ENCODE measurements at regions not wholly inside any gene's neighbourhood (a gene's known extent, or its start where the extent isn't known, plus 50 kb on each side); places are given as distances from the start of the nearest gene placed in this dataset.
"Not testable (repeated sequence)": the region's sequence is repeated elsewhere in the genome, so short reads cannot be mapped to it uniquely, and the experiment has no call there.

DNA sequence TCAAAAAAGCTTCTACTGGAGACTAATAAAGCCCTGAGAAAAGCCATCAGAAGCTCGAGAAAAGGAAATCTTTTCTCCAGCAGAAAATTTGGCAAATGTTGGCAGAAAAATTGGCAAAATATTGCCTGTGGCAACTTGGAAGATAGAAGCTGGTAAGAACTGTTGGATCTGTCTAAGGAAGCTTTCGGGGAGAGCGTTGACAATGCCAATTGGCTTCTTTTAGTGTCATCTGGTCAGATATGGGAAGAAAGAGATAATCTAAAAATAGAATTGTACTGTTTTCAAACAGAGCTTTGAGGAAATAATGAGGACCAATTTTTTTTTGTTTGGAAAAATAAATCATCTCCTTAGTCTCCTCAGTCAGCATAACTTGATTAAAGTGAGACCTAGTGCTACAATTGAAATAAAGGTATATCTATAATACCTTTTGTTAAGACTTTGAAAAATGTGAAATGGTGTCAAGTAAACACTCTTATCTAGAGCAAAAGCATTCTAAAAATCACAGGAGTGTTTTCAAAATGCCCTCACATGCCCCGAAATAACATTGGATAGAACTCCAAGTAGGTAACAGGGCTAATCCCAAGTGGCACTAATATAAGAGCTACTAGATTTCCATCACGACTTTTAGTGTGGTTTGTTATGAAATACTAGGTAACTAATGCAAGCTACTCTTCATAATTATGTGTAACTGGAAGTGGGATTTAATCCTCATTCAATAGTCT, 882.2 kb upstream of the B3GALT2 start:
- DNase-seq (ENCODE audit: low spot score), result no peak

DNA sequence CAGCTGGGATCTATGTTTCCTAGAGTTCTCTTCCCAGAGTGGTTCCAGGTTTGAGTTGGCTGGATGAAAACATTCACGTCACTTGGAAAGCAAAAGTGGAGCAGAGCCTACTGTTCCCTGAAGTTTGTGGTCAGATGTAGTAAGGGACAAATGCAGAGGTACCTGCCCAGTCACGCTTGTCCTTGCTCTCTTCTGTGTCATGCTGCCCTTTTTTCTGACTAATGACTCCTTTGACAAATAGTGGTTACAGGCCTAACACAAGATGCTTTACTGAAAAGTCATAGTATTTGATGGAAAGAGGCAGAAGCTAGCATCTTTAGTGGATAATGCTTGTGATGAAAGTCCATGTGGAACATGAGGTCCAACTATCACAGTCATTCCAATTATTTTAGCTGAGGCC, 881.4 kb upstream of the B3GALT2 start:
- DNase-seq (ENCODE audit: low spot score), result no peak

DNA sequence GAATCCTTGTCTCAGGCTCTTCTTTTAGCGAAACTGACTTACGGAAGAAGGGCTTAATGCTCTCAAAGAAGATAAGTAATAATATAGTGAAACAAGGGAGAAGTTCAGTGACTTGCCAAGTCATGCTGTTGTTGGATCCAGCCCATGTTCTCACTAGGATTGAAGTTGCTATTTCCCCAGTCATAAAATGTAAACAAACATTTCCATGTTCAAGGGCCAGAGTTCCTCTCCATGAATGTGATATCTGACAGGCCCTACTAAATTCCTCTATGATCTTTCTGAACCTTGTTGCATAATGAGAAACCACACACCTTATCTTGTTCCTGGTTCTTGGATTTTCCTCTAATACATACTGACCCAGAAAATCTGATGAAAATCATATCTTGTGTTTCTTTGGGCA, 876.5 kb upstream of the B3GALT2 start:
- no peak for DNase-seq (ENCODE audit: low spot score)

DNA sequence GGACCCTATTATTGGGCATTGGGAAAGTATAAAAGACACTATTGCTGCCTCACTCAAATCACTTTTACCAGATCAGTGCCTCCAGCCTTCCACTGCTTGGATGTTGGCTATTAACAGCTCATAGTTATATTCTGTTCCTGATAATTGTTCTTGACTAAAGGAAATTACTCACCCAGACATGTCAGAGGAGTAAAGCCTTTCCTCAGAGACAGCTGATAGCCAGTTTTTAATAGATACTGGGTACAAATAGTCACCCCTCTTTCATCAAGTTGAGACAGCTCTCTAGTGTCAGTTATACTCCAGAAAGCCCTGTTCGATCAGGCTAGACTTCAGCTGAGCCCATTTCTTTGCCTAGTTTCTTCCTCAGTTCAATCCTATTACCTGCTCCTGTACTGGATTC, 876.1 kb upstream of the B3GALT2 start:
- no peak for DNase-seq (ENCODE audit: low spot score)

DNA sequence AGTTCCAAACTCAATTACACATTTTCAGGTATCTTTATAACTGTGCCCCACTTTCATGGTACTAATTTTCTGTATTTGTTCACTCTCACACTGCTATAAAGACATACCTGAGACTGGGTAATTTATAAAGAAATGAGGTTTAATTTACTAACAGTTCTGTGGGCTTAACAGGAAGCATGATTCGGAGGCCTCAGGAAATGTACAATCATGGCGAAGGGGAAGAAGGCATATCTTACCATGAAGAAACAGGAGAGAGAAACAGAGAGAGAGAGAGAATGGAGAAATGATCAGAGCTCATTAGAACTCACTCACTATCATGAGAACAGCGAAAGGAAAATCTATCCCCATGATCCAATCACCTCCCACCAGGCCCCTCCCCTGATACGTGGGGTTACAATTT, 874.1 kb upstream of the B3GALT2 start:
- no peak for DNase-seq (ENCODE audit: low spot score)

DNA sequence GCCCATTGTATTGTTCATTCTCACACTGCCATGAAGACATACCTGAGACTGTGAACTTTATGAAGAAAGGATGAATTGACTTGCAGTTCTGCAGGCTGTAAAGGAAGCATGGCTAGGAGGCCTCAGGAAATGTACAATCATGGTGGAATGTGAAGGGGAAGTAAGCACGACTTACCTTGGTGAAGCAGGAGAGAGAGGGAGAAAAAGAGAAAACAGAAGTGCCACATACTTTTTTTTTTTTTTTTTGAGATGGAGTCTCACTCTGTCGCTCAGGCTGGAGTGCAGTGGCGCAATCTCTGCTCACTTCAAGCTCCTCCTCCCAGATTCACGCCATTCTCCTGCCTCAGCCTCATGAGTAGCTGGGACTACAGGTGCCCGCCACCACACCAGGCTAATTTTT, 871.9 kb upstream of the B3GALT2 start:
- DNase-seq (ENCODE audit: low spot score), result not testable (repeated sequence)

DNA sequence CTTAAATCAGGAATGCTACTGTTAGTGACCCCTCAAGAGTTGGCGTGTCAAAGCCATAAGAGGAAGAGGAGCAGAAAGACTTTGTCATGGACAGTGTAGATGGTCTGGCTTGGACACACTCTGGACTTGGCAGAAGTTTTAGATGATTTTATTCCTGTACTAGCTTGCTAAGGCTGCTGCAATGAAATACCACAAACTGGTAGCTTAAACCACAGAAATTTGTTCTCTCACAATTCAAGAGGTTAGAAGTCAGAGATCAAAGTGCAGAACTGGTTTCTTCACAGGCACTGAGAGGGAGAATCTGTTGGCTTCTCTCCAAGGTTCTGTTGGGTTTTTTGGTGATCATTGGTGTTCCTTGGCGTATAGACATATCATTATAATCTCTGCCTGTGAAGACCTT, 869.8 kb upstream of the B3GALT2 start:
- DNase-seq (ENCODE audit: low spot score), result no peak

DNA sequence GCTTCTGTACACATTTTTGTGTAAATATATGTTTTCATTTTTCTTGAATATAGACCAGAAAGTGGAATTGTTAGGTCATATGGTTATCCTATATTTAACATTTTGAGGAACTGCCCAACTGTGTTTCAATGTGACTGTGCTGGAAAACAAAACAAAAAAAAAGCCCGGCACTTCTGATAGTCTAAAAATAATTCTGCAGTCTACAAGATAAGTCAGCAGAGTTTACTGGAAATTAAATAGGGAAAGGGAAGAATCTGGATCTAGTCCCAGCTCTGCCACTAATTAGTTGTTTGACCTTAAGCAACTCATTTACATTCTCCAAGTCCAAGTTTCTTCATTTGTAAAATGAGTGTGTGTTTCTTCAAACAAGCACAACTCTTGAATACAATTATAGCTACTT, 869.1 kb upstream of the B3GALT2 start:
- no peak for DNase-seq (ENCODE audit: low spot score)

DNA sequence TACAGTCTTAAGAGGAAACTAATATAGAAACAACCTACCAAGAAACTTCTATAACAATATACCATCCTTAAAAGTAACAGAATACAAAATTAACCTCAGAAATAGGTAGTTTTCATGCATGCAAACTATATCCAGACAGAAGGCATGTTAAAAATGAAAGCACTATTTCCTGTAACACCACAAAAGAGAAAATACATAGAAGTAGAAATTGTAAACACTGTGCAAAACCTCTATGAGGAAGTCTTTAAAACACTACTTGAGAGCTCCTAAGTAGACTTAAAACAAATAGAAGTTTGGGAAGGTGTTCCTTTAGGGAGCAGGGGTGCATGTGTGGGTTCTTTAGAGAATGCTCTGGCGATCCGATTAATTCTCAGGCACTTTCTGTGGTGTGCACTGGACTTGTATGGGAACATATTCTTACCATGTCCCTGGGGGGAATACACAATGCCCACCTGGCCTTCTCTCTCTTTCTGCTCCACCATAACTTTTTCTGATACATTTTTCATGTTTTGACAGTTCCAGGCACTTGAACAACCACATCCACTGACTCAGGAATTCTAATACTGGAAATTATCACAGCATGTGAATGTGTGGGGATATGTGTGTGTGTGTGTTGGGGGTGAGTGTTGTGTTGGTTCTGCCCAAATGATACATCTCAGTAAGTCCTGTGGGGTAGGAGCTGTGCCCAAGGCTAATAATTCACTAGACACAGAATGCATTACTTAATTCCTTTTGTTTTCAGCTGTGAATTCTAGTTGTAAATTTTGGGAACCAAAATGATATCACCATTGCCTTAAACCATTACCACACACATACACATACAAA, 866.3 kb upstream of the B3GALT2 start:
- no peak for DNase-seq (ENCODE audit: low spot score)

DNA sequence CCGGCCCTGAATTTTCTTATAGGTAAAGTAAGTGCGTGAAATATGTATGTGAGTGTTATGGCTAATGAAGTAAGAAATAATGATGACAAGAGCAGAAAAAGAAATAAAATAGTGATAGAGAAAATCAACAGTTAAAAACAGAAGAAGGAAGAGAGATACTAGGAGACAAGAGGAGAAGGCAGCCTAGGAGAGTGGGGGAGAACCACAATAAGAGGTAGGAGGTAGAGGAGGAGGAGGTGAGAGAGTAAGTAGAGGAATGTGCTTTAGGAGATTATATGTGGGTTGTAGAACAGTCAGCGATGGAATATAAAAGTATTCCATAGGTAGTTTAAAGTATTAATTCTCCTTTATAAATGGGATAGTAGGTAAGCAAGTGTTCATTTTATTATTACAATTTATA, 861.5 kb upstream of the B3GALT2 start:
- DNase-seq (ENCODE audit: low spot score), result no peak

DNA sequence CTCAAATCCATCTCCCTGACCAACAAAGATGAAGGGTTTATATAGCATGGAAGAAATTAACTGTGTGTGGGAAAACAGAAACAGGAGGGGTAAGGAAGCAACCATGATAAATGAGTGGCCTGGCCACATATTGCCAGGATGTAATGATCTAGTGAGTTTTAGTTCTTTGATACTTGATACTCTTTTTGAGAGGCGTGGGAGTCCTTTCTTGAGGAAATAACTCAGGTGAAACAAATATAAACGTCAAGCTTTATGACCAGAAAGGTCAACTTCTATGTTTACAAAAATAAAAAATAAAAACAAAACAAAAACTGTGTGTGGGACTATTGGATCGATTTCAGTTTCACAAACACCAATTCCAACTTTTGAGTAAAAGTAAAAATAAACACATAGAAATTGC, 860.8 kb upstream of the B3GALT2 start:
- no peak for DNase-seq (ENCODE audit: low spot score)

DNA sequence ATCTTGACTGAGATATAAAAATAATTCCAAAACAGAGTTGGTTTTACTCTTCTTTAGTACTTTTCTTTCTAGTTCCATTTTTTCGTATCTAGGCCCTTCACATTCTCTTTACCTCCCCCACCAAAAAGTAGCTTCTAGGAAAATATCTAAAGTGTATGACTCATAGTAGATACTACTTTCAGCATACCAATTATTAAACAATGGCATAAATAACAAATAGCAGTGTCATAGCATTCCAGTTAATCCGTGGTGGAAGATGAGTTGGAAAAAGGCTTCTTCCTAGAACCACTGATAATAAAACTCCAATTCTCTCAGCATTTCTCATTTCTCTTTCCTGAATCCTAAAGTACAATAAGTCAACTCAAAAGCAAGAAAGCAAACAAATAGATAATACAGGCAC, 859.0 kb upstream of the B3GALT2 start:
- no peak for DNase-seq (ENCODE audit: low spot score)

DNA sequence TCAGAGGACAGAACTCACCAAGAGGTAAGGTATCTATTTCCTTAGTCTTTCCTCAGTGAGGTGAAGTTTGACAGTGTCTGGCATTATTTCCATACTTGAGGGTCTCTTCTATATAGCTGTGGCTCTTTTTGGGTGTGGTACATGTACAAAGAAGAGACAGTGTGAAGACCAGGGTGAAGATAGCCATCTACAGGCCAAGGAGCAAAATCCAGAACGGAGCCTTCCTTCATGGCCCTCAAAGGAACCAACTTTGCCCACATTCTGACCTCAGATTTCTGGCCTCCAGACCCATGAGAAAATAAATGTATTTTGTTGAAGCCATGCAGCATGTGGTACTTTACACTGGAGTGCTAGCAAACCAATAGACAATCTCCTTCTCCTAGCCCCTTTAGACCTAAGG, 858.5 kb upstream of the B3GALT2 start:
- DNase-seq (ENCODE audit: low spot score), result no peak

DNA sequence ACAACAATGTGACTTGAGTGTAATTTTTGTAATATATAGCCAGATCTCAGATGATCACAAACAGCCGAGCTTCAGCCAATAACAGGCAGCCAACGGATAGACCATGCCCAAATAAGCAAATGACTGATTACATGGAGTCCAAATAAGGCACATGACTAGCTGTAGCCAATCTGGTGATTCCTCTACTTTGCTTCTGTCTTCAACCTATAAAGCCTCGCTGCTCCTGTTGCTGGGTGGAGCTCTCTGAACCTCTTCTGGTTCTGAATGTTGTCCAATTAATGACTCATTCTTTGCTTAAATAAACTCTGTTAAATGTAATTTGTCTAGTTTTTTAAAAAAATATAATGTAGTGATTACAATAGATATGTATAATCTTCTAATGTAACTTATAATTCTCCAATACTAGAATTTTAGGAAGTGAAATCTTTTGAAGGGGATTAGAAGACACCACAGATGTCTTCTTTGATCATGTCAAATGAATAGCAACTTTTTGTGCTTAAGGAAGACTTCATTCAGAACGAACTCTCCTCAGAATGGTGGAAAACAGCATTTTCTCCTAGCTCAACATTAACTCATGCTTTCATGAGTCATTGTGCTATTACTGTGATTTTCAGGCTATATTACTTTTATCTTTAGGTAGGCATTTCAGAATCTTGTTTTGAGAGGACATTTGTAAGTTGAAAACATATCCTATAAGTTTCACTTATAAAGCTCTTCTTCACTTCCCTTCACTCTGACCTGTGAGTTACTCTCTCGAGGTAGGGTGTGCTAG, 857.8 kb upstream of the B3GALT2 start:
- DNase-seq (ENCODE audit: low spot score), result no peak

DNA sequence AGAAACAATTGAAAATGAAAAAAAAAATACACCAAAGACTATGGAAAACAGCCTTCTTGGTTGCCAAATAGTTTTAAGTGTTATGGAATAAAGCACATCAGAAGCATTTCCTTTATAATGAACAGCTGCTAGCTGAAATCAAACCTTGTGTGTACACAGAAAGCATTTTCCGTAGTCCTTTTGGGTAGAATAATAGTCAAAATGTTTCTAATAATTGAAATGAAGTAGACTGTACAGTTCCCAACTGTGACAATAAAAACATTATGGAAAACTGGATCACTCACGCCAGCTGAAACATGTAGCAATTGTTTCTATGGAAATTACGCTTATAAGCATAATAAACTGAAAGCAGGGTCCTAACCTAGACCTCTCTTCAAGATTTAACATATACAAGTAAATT, 856.3 kb upstream of the B3GALT2 start:
- no peak for DNase-seq (ENCODE audit: low spot score)

DNA sequence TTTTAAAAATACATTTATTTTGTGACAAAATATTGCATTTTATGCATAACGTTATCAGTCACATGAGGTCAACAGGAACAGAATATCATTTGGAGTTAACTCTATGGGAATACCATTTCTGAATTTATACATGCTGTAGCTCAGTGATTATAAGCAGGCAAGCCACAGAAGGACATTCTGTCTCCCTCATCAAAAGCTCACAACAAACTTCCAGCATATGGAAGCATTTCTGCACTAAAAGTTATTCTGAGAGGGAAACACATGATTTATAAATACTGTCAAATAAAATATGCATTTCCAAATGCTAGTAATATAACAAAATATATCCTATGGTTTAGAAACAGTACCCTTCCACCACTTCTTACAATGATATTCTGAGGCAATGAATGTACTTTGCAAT, 854.1 kb upstream of the B3GALT2 start:
- no peak for DNase-seq (ENCODE audit: low spot score)

DNA sequence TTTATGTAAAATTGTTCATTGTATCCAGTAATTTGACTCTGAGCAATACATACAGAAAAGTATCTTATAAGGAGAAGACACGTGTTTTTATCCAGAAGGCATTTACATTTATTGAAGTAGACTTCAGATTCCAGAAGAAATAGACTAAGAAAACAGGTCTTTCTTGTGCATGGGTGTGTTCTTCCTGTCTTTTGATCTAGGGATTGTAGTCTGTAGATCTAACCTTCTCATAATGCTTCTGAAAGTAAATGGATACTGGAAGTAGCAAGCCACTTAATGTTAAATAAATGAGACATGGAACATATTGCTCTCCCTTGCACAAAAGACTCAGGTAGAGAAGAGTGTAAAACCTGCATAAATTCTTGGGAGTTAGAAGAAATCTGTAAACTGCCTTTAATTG, 853.2 kb upstream of the B3GALT2 start:
- no peak for DNase-seq (ENCODE audit: low spot score)

DNA sequence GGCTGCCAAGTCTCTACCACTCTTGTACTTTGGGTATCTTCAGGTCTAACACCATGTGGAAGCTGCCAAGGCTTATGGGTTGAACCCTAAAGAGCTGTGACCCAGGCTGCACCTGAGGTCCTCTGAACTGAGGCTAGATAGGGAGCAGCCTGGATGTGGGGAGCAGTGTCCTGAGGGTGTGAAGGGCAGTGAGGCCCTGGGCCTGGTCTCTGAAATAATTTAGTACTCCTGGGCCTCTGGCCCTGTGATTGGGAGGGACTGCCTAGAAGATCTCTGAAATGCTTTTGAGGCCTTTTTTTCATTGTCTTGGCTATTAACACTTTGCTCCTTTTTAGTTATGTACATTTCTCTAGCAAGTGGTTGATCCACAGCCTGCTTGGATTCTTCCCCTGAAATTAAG, 847.2 kb upstream of the B3GALT2 start:
- DNase-seq (ENCODE audit: low spot score), result no peak

DNA sequence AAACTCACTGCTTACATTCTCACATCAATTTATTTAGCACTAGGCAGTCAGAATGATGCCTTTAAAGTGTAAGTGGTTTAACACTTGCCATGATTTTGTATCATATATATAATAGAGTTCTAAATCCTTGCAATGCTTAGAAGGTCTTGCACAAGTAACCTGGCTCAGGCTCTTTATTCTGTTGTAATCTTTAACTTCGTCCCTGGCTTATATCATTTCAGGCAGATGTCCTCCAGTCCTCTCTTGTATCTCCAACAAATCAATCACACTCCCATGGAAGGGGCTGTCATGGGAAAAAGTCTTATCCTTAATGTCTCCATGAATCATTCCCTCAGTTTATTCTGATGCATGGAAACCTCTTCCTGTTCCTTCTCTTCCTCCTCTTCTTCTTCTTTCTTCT, 841.6 kb upstream of the B3GALT2 start:
- no peak for DNase-seq (ENCODE audit: low spot score)

DNA sequence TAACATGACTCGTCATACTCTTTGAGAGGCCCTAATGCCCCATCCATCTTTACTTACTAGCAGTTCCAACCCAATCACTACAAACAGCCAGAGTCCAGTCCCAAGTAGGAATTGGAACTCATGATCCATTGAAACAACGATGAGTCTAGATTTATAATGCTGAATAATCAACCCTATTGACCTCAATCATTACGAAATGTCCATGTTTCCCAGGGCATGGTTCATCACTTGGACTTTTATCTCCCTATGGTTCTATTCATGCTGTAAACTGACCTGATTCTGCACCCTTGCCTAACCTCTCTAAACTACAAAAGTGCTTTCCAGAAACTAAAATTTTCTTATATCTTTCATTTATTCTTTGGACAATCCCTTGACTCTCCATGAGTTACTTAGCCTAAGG, 840.0 kb upstream of the B3GALT2 start:
- DNase-seq (ENCODE audit: low spot score), result no peak

DNA sequence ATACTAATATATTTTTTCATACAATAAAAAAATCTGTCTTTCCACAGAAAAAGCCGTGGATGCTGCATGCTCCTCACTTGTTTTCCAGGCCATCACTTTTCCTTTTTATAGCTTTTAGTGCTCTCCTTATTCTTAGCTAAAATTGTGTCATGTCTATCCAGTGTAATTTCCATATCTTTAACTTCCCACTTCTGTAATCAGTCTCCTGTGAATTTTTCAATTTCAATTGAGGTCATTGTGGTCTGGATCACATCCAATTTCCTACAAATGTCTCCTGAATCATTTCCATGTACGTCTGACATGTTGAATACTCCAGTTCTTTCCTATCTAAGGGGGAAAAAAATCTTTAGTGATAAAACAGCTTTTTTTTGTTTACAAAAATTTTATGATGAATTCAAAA, 838.2 kb upstream of the B3GALT2 start:
- no peak for DNase-seq (ENCODE audit: low spot score)

DNA sequence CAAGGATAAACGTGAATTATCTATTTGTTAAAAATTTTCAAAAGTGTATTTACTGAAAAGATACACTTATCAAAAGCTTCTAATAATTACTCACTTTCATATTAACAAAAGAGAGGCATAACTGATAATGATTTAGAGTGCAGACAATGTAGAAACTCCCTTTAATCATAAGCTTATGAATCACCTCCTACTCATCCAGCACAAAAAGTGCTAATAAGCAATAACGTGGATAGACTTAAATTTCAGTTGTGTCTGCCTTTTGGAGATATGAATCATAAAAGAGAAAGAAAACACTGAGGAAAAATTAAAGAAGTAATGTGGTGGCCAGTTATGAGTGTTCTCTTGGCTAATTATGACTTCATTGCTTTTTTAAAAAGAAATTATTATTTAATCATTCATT, 827.6 kb upstream of the B3GALT2 start:
- DNase-seq (ENCODE audit: low spot score), result no peak

DNA sequence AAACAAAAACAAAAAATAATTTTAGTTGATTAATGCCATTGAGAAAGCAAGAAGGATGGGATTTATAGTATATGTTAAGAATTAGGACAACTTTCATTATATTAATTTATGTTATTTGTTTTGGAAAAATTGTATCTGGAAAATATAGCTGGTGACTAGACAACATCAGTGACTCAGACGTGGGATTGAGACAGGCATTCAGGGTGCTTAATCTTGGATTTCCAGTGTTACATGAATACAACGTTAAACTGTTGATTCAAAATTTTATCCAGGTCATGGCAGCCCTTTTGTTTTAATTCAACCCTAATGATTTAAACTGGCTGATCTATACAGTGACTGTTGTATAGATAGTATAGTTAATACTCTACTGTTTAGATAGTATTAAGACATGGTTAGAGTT, 827.1 kb upstream of the B3GALT2 start:
- no peak for DNase-seq (ENCODE audit: low spot score)

Measured in left forelimb (tissue), 1 donor.